Non-pigmented ciliary epithelial cell (primary cell): ENCODE measurements at regions not wholly inside any gene's neighbourhood (a gene's known extent, or its start where the extent isn't known, plus 50 kb on each side); places are given as distances from the start of the nearest gene placed in this dataset.
"Not testable (repeated sequence)": the region's sequence is repeated elsewhere in the genome, so short reads cannot be mapped to it uniquely, and the experiment has no call there.

ENCODE experiments used
- DNase-seq: peaks from one replicate; pipeline ENCODE4 v3.0.0-alpha.2; 2010; ENCODE audit warnings: low read depth

DNA sequence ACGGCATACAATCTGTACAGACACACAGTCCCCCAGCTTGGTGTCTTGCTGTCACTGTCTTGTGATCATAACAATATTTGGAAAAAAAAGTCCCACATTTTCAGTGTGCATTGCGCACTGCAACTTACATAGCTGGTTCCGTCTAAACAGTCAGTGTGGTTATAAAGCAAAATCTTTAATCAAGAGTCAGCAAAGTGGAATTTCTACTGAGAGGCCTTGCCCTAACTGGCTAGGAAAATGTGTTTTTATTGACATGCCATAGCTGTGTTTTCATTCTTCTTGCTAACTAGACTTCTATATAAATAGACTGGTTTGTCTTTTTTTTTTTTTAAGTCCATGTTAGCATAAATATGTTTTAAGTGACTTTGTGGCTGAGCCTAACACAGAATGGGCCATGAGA lies 174.8 kb downstream of the POLR2M start:
- DNase-seq, result peak; percentile 40

GRCh38 chr15:57881972-57882371 lies 175.5 kb downstream of the POLR2M start:
- no peak for DNase-seq

DNA sequence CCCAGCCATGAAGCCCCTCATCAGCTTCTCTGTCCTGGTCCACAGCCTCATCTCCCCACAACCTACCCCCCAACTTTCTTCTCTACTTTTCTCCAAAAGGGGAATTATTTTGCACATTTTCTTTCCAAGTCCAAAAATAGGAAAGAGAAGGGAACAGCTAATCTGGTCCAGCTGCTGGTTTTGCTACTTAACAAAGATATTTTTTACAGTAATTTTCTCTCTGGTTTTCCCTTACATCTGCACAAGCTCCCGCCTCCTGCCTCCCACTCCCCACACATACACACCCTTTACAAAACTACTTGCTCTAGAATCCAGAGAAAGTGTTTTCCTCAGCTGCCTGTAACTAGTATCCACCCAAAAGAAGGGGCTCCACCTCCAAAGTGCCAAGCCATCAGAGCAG lies 177.2 kb downstream of the POLR2M start:
- no peak for DNase-seq

- DNase-seq, result no peak
Measured at GRCh38 chr15:57884936-57885335, 178.4 kb downstream of the POLR2M start.

GRCh38 chr15:57885435-57885834 lies 178.9 kb downstream of the POLR2M start:
- DNase-seq, result no peak

GRCh38 chr15:57887825-57888224 lies 177.7 kb downstream of the ALDH1A2 start:
- DNase-seq, result no peak

GRCh38 chr15:57890351-57890750 lies 175.2 kb downstream of the ALDH1A2 start:
- peak; percentile 30 for DNase-seq

- no peak for DNase-seq
Measured at GRCh38 chr15:57890878-57891277, 174.6 kb downstream of the ALDH1A2 start.

GRCh38 chr15:57892181-57892580 lies 173.3 kb downstream of the ALDH1A2 start:
- no peak for DNase-seq

GRCh38 chr15:57893040-57893439 lies 172.5 kb downstream of the ALDH1A2 start:
- DNase-seq, result no peak

DNA sequence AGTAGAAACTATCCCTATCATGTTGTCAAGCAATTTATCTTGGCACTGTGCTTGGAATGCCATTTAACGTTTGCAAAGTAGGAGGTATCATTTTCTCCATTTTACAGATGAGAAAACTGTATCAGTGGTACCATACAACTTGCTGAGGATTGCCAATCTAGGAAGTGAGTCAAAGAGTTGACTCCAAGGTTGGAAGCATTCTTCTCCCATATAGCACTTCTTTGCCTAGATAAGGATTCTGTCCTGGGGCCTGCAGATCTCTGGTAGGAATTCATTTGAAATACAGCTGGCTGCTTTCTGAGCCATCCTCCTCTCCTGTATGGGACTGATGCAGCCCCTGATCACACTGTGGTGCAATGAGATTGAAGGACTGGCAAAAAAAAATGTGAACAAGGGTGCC lies 170.2 kb downstream of the ALDH1A2 start:
- no peak for DNase-seq

- no peak for DNase-seq
Measured at GRCh38 chr15:57896114-57896513, 169.4 kb downstream of the ALDH1A2 start.

- not testable (repeated sequence) for DNase-seq
Measured at GRCh38 chr15:57896899-57897298, 168.6 kb downstream of the ALDH1A2 start.

DNA sequence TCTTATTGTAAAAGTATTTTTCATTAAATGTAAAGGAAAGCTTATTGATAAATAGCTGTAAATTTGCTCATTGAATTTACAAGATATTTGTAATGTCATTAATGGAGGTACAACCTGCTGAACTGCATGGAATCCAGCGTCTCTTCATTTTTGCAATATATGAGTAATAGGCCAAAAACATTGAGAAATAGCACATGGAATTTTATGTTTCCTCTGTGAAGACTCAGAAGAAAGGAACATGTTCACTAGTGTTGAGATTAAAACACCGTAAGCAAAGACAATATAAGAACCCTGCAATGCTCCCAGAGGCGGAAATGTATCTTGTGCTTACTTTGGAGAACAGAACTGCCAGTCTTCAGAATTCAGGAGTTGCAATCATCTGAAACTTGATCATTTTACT lies 167.6 kb downstream of the ALDH1A2 start:
- no peak for DNase-seq

- DNase-seq, result no peak
Measured at GRCh38 chr15:57902155-57902554, 163.4 kb downstream of the ALDH1A2 start.
